Mucosa of rectum (tissue), 2 donors: ENCODE measurements at regions not wholly inside any gene's neighbourhood (a gene's known extent, or its start where the extent isn't known, plus 50 kb on each side); places are given as distances from the start of the nearest gene placed in this dataset.

ENCODE experiments used
- H3K27ac ChIP-seq, 2 donors: one replicate each; pipeline ENCODE4 v1.7.0; 2013; ENCODE audit warnings: inconsistent platforms in 2 of 2, low read depth in 2 of 2, low read length in 2 of 2
- H3K27me3 ChIP-seq, 2 donors: one replicate each; pipeline ENCODE4 v1.7.0; 2013; ENCODE audit warnings: low read length in 2 of 2; ENCODE audit not compliant: control insufficient read depth in 2 of 2, insufficient read depth in 2 of 2
- H3K36me3 ChIP-seq, 2 donors: one replicate each; pipeline ENCODE4 v1.7.0; 2013; ENCODE audit warnings: low read length in 2 of 2; ENCODE audit not compliant: control insufficient read depth in 2 of 2, insufficient read depth in 2 of 2
- H3K4me1 ChIP-seq, 2 donors: one replicate each; pipeline ENCODE4 v1.7.0; 2013; ENCODE audit warnings: low read length in 2 of 2, mild to moderate bottlenecking in 1 of 2; ENCODE audit not compliant: control insufficient read depth in 2 of 2, insufficient read depth in 2 of 2
- H3K4me3 ChIP-seq, 2 donors: one replicate each; pipeline ENCODE4 v1.7.0; 2013; ENCODE audit warnings: low read length in 2 of 2
- H3K9ac ChIP-seq, 2 donors: one replicate each; pipeline ENCODE4 v1.7.0; 2013; ENCODE audit warnings: low read length in 2 of 2, low read depth in 1 of 2, mild to moderate bottlenecking in 1 of 2
- H3K9me3 ChIP-seq, 2 donors: one replicate each; pipeline ENCODE4 v1.7.0; 2013; ENCODE audit warnings: low read length in 2 of 2; ENCODE audit not compliant: control insufficient read depth in 2 of 2
- donor health status: healthy.
- donor health status: Normal muscosa, but diverticular disease.

DNA sequence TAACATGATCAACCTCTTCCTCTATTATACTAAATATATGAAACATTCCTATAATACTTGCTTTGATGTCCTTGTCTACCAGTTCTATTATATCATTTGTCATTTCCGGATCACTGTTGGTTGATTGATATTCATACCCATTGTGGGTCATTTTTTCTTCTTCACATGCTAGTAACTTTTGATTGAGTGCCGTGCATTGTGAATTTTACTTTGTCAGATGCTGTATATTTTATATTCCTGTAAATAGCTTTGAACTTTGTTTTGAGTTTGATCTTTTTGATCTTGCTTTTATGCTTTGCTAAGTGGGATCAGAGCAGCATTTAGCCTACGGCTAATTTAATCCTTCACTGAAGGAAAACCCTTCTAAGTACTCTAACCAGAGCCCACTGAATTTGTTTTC lies 168.9 kb upstream of the RAB6C start:
- H3K27ac ChIP-seq = no peak overlapping the region
- H3K36me3 ChIP-seq = no peaks in the 10 kb centered on the region
- H3K4me3 ChIP-seq = no peak overlapping the region
- H3K9ac ChIP-seq = no peak overlapping the region
- H3K27me3 ChIP-seq = no peaks in the 10 kb centered on the region
- H3K4me1 ChIP-seq = peaks cover 11 to 14% of the 10 kb centered on the region in 2 donors
- peaks cover 0 to 3% of the 10 kb centered on the region in 2 donors for H3K9me3 ChIP-seq

- Histone ChIP-seq H3K36me3 (no peaks in the 10 kb centered on the region), H3K9ac (no peak overlapping the region), H3K9me3 (peaks cover 0 to 6% of the 10 kb centered on the region in 2 donors)
These were observed 167.4 kb upstream of the RAB6C start for GRCh38 chr2:129812071-129812470.

GRCh38 chr2:129812654-129813053 lies 166.8 kb upstream of the RAB6C start:
- Histone ChIP-seq H3K9ac (no peak overlapping the region), H3K27ac (peak overlapping the region; percentile 60 to 75), H3K36me3 (no peaks in the 10 kb centered on the region), H3K4me1 (peaks cover 11 to 14% of the 10 kb centered on the region in 2 donors), H3K9me3 (peaks cover 0 to 6% of the 10 kb centered on the region in 2 donors), H3K27me3 (no peaks in the 10 kb centered on the region), H3K4me3 (no peak overlapping the region)

More at GRCh38 chr2:129812071-129812470, 167.4 kb upstream of the RAB6C start:
- H3K4me3 ChIP-seq = no peak overlapping the region
- no peaks in the 10 kb centered on the region for H3K27me3 ChIP-seq
- H3K27ac ChIP-seq = peak overlapping the region; percentile 60 to 75
- H3K4me1 ChIP-seq = peaks cover 11 to 14% of the 10 kb centered on the region in 2 donors

GRCh38 chr2:129813404-129813803 lies 166.1 kb upstream of the RAB6C start:
- Histone ChIP-seq H3K4me3 (no peak overlapping the region), H3K36me3 (no peaks in the 10 kb centered on the region), H3K27ac (no peak overlapping the region), H3K9me3 (peaks cover 0 to 6% of the 10 kb centered on the region in 2 donors), H3K4me1 (peaks cover 11 to 14% of the 10 kb centered on the region in 2 donors), H3K27me3 (no peaks in the 10 kb centered on the region), H3K9ac (no peak overlapping the region)

- Histone ChIP-seq H3K27ac (no peak overlapping the region), H3K27me3 (no peaks in the 10 kb centered on the region), H3K4me1 (peaks cover 11 to 12% of the 10 kb centered on the region in 2 donors), H3K36me3 (no peaks in the 10 kb centered on the region), H3K9ac (no peak overlapping the region), H3K4me3 (no peak overlapping the region), H3K9me3 (peaks cover 0 to 6% of the 10 kb centered on the region in 2 donors)
These were observed 162.5 kb upstream of the RAB6C start for GRCh38 chr2:129816813-129817574.

DNA sequence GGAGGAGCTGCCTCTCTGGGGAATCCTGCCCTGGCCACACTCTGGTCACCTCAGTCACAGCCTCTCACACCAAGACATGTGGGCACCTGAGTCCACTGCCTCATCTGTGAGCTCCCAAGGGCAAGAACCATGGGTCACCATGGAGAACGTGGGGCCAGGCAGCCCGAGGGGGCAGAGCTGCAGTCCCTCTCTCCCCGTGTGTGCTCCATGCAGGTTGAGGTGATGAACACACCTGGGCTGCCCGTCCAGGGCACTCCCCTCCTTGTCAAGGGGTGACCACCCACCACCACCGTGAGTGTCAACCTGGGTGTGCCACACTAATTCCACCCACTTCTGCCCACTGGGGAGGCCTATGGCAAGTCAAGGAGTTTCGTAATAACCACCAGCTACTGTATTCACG lies 159.6 kb upstream of the RAB6C start:
- H3K4me3 ChIP-seq = no peak overlapping the region
- H3K27me3 ChIP-seq = no peaks in the 10 kb centered on the region
- no peaks in the 10 kb centered on the region for H3K36me3 ChIP-seq
- no peaks in the 10 kb centered on the region for H3K4me1 ChIP-seq
- H3K27ac ChIP-seq = no peak overlapping the region
- H3K9me3 ChIP-seq = peaks cover 0 to 6% of the 10 kb centered on the region in 2 donors
- no peak overlapping the region for H3K9ac ChIP-seq

GRCh38 chr2:129820908-129821307 lies 158.6 kb upstream of the RAB6C start:
- H3K9ac ChIP-seq = no peak overlapping the region
- no peaks in the 10 kb centered on the region for H3K9me3 ChIP-seq
- H3K36me3 ChIP-seq = no peaks in the 10 kb centered on the region
- H3K27me3 ChIP-seq = no peaks in the 10 kb centered on the region
- H3K27ac ChIP-seq = no peak overlapping the region
- H3K4me3 ChIP-seq = no peak overlapping the region
- no peaks in the 10 kb centered on the region for H3K4me1 ChIP-seq

DNA sequence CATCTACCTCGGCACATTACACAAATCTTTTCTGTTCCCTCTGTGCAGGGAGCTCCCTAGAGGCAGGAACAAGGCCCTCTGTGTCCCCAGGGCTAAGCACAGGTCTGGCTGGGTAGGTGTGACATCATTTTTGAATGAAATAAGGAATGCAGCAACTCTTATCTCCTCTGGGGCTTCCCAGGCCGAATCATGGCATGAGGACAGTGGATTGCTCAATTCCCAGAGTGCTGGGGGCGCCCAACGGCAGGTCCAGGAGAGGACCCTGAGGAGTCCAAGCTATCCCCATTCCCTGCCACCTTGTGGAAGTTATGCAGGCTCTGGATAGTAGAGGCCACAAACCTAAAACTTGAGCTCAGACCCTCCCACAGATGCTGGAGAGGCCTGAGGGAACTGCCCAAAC lies 158.0 kb upstream of the RAB6C start:
- Histone ChIP-seq H3K27me3 (no peaks in the 10 kb centered on the region), H3K4me1 (no peaks in the 10 kb centered on the region), H3K27ac (no peak overlapping the region), H3K9ac (no peak overlapping the region), H3K36me3 (no peaks in the 10 kb centered on the region), H3K9me3 (no peaks in the 10 kb centered on the region), H3K4me3 (no peak overlapping the region)

GRCh38 chr2:129823044-129823443 lies 156.4 kb upstream of the RAB6C start:
- Histone ChIP-seq H3K4me3 (no peak overlapping the region), H3K9me3 (no peaks in the 10 kb centered on the region), H3K4me1 (no peaks in the 10 kb centered on the region), H3K36me3 (no peaks in the 10 kb centered on the region), H3K27me3 (no peaks in the 10 kb centered on the region), H3K9ac (no peak overlapping the region), H3K27ac (no peak overlapping the region)

- Histone ChIP-seq H3K4me1 (no peaks in the 10 kb centered on the region), H3K36me3 (no peaks in the 10 kb centered on the region), H3K27ac (no peak overlapping the region), H3K4me3 (no peak overlapping the region), H3K27me3 (no peaks in the 10 kb centered on the region), H3K9me3 (no peaks in the 10 kb centered on the region), H3K9ac (no peak overlapping the region)
These were observed 152.0 kb upstream of the RAB6C start for GRCh38 chr2:129827311-129828090.
